ENCODE measurements at regions not wholly inside any gene's neighbourhood (a gene's known extent, or its start where the extent isn't known, plus 50 kb on each side); places are given as distances from the start of the nearest gene placed in this dataset.

- TF ChIP-seq EZH2 (IDR thresholded peaks at IDR 0.05; ENCODE audit: insufficient read depth, low read length) (no peak), CTCF (IDR thresholded peaks at IDR 0.05; ENCODE audit: insufficient read depth, low read depth, low read length) (no peak)
These were observed 400.0 kb downstream of the LMO7 start for GRCh38 chr13:76036176-76036575.
